K562 (cell line): ENCODE measurements at regions not wholly inside any gene's neighbourhood (a gene's known extent, or its start where the extent isn't known, plus 50 kb on each side); places are given as distances from the start of the nearest gene placed in this dataset.

Experiments
- ATAC-seq: fragments of 200-7000 bp; cut with Tn5 transposase; 3 replicates; pipeline ENCODE4 v1.9.1; 2020; ENCODE audit warnings: moderate library complexity
- BruUV-seq: library from RNA; stranded (reverse); fragments of 400-500 nt; replicated peaks from 2 replicates; lab custom pipeline; 2021; lab: Mats Ljungman, UMichigan
- CTCF ChIA-PET: fragments of 300-600 bp; formaldehyde crosslinking; extraction: SDS; loops from one replicate; lab custom pipeline; 2021; ENCODE audit warnings: low intra/inter-chr PET ratio; lab: Yijun Ruan, JAX
- POLR2A ChIA-PET: fragments of 300-600, 350-650 bp; sonication (Branson Sonifier 250); formaldehyde crosslinking; extraction: SDS; loops from one replicate; lab custom pipeline; 2021; ENCODE audit warnings: antibody characterized with exemption, inconsistent platforms; lab: Yijun Ruan, JAX
- DNase-seq, 4 experiments: peaks; one replicate each; pipeline versions ENCODE4 v3.0.0 to v3.0.0-alpha.2; 2011 to 2018; ENCODE audit warnings: low spot score in 3 of 4, mixed read lengths in 3 of 4; ENCODE audit errors: extremely low read depth in 1 of 4
- FAIRE-seq: peaks from 2 replicates; lab custom pipeline; 2011; peaks lifted over from hg19 to GRCh38; lab: Jason Lieb, UNC
- H2AFZ ChIP-seq: 2 replicates; pipeline ENCODE4 v1.6.0; 2011; ENCODE audit warnings: low read depth, low read length, control low read depth, inconsistent platforms
- H3K27ac ChIP-seq: fragments of 200-600 bp; 3 replicates; pipeline ENCODE4 v1.8.0; 2011; ENCODE audit warnings: low read depth, mild to moderate bottlenecking, control low read depth, inconsistent platforms, low read length, moderate library complexity, mixed read lengths; ENCODE audit errors: extremely low read depth
- H3K27me3 ChIP-seq, 2 experiments: fragments of 300-600 bp in 1 of 2; 2 replicates in 1 of 2; 3 replicates in 1 of 2; pipeline versions ENCODE4 v1.6.0 to v1.8.0; 2011; ENCODE audit warnings: inconsistent platforms in 2 of 2, low read length in 2 of 2, mild to moderate bottlenecking in 1 of 2, mixed read lengths in 1 of 2, moderate library complexity in 1 of 2; ENCODE audit not compliant: control insufficient read depth in 2 of 2, insufficient read depth in 2 of 2
- H3K36me3 ChIP-seq: fragments of 300-600 bp; 3 replicates; pipeline ENCODE4 v1.8.0; 2011; ENCODE audit warnings: mild to moderate bottlenecking, low read length, inconsistent platforms; ENCODE audit not compliant: control insufficient read depth, insufficient read depth
- H3K4me1 ChIP-seq, 2 experiments: fragments of 200-600 bp in 1 of 2; replicated peaks in 1 of 2; 2 replicates in 1 of 2; 3 replicates in 1 of 2; pipeline versions ENCODE4 v1.5.1 to v1.8.0; 2011; ENCODE audit warnings: inconsistent platforms in 2 of 2, low read length in 2 of 2, mild to moderate bottlenecking in 1 of 2, mixed read lengths in 1 of 2, moderate library complexity in 1 of 2; ENCODE audit not compliant: control insufficient read depth in 2 of 2, insufficient read depth in 2 of 2
- H3K4me2 ChIP-seq: 2 replicates; pipeline ENCODE4 v1.6.1; 2011; ENCODE audit warnings: low read length, control low read depth, inconsistent platforms, mixed read lengths; ENCODE audit not compliant: insufficient read depth
- H3K4me3 ChIP-seq: fragments of 200-600 bp; sonication (generic), shearing (Covaris generic); 2 replicates; pipeline ENCODE4 v1.5.1; 2016; ENCODE audit warnings: control low read depth, inconsistent platforms
- H3K79me2 ChIP-seq: fragments of 200-600 bp; 3 replicates; pipeline ENCODE4 v1.8.0; 2011; ENCODE audit warnings: low read length, inconsistent platforms; ENCODE audit not compliant: control insufficient read depth, insufficient read depth
- H3K9ac ChIP-seq, 2 experiments: 2 replicates each; pipeline versions ENCODE4 v1.6.0 to v1.6.1; 2011; ENCODE audit warnings: low read depth in 2 of 2, low read length in 2 of 2, control low read depth in 1 of 2, inconsistent platforms in 1 of 2, mild to moderate bottlenecking in 1 of 2, mixed read lengths in 1 of 2; ENCODE audit not compliant: insufficient read depth in 1 of 2
- H3K9me1 ChIP-seq: one replicate; pipeline ENCODE4 v1.6.0; 2011; ENCODE audit warnings: inconsistent platforms, mild to moderate bottlenecking, low read length, moderate library complexity; ENCODE audit not compliant: control insufficient read depth, insufficient read depth
- H3K9me3 ChIP-seq: replicated peaks from 2 replicates; pipeline ENCODE4 v1.5.1; 2011; ENCODE audit warnings: low read depth, low read length, inconsistent platforms; ENCODE audit not compliant: control insufficient read depth, insufficient read depth
- H4K20me1 ChIP-seq: replicated peaks from 2 replicates; pipeline ENCODE4 v1.6.1; 2011; ENCODE audit warnings: low read length, inconsistent platforms, mixed read lengths; ENCODE audit not compliant: control insufficient read depth, insufficient read depth
- CHD7 ChIP-seq: fragments of 200-600 bp; sonication (generic); IDR thresholded peaks from one replicate; pipeline ENCODE4 v1.6.1; 2012; ENCODE audit warnings: mild to moderate bottlenecking, low read depth, low read length, inconsistent platforms
- NUFIP1 ChIP-seq: fragments of 450-650 bp; IDR thresholded peaks from 2 replicates; pipeline ENCODE4 v1.6.1; 2018; ENCODE audit not compliant: partially characterized antibody
- RCOR1 ChIP-seq, 2 experiments: IDR thresholded peaks; 2 replicates each; pipeline ENCODE4 v1.6.1; 2012; ENCODE audit warnings: low read depth in 2 of 2, low read length in 2 of 2, borderline replicate concordance in 1 of 2, improper control_type of control experiment in 1 of 2
- SMC3 ChIP-seq: conservative IDR thresholded peaks from 2 replicates; pipeline ENCODE4 v1.6.1; 2011; ENCODE audit warnings: low read depth, low read length, improper control_type of control experiment; ENCODE audit not compliant: insufficient read depth
- SRSF7 ChIP-seq: fragments of 200-400 bp; formaldehyde crosslinking; optimal IDR thresholded peaks from 2 replicates; pipeline ENCODE3; 2017; ENCODE audit warnings: mild to moderate bottlenecking, low read depth, low read length
- ZSCAN29 ChIP-seq: fragments of 450-650 bp; IDR thresholded peaks from 2 replicates; pipeline ENCODE4 v1.6.1; 2017
- WGBS: fragments of 100-300 bp; shearing (Covaris generic); methylation state at CpG from one replicate; pipeline ENCODE4 v1.1.6; 2016; ENCODE audit warnings: low coverage, mixed read lengths; ENCODE audit not compliant: insufficient coverage; ENCODE audit errors: missing lambda C conversion rate; 5-methylcytosine and 5-hydroxymethylcytosine counted together
- in situ Hi-C: fragments of 300-500 bp; cut with MboI; formaldehyde crosslinking; loops from 4 replicates; pipeline ENCODE4 v1.15.0; 2018; ENCODE audit warnings: inconsistent platforms, mixed read lengths
- intact Hi-C: fragments of 100-400 bp; cut with micrococcal nuclease; formaldehyde crosslinking; loops from 2 replicates; pipeline ENCODE4 v1.14.2; 2022

DNA sequence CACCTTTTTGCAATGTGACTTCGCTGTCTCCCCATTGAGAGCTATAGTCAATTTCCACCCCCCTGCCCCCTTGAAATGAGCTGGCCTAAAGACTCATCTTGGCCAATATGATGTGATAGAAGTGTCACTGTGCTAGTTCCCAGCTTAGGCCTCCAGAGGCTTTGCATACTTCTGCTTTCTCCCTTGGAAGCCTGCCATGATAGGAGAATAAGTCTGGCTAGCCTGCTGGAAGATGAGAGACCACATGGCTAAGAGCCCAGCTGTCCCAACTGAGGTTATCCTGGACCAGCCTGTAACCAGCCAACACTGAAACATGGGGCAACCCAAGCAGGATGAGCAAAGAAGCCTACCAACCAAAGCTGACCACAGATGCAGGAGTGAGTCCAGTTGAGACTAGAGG lies 196.9 kb downstream of the GRIN2B start:
- Histone ChIP-seq H3K79me2 (no peaks in the 10 kb centered on the region), H3K36me3 (no peaks in the 10 kb centered on the region), H3K9me3 (no peaks in the 10 kb centered on the region), H3K4me3 (no peak overlapping the region), H3K4me1 (no peaks in the 10 kb centered on the region), H3K27ac (no peak overlapping the region), H3K4me2 (no peak overlapping the region), H3K27me3 (no peaks in the 10 kb centered on the region), H3K9me1 (no peaks in the 10 kb centered on the region), H2AFZ (no peak overlapping the region), H4K20me1 (no peaks in the 10 kb centered on the region), H3K9ac (no peak overlapping the region)
- DNase-seq (no peak), FAIRE-seq (no peak), ATAC-seq (no peak)
- no peak for TF ChIP-seq SRSF7
- TF ChIP-seq CHD7, result no peak
- TF ChIP-seq ZSCAN29, result no peak
- TF ChIP-seq NUFIP1, result no peak
- no peak for TF ChIP-seq SMC3
- no peak for TF ChIP-seq RCOR1 (IDR thresholded peaks at IDR 0.05; ENCODE audit: borderline replicate concordance in 1 of 2, low read depth in 2 of 2, low read length in 2 of 2)
- no CpG with 5 or more reads among the region's 1 CpG for WGBS
- BruUV-seq, result no TSS peak
- POLR2A ChIA-PET, result no interaction called here
- in situ Hi-C loops, result no loop called here
- CTCF ChIA-PET, result no interaction called here
- intact Hi-C loops, result no loop called here
